Esophagus muscularis mucosa (tissue), 4 donors: ENCODE measurements at regions not wholly inside any gene's neighbourhood (a gene's known extent, or its start where the extent isn't known, plus 50 kb on each side); places are given as distances from the start of the nearest gene placed in this dataset.

Source experiments
- EP300 ChIP-seq: sonication (generic); formaldehyde crosslinking; IDR thresholded peaks from one replicate; pipeline ENCODE4 v1.6.1; 2017; ENCODE audit warnings: antibody characterized with exemption
- POLR2A ChIP-seq: fragments of 450-650 bp; IDR thresholded peaks from one replicate; pipeline ENCODE4 v1.6.1; 2017; ENCODE audit warnings: antibody characterized with exemption, moderate library complexity, mild to moderate bottlenecking, low read depth
- TF ChIP-seq, protein P1 (sequence below), 3 experiments: fragments of 200-600 bp in 2 of 3; fragments of 450-650 bp in 1 of 3; sonication (generic) in 2 of 3; IDR thresholded peaks; one replicate each; pipeline ENCODE4 v1.5.1; 2017 to 2019; ENCODE audit warnings: antibody characterized with exemption in 3 of 3, mild to moderate bottlenecking in 2 of 3, moderate library complexity in 1 of 3

- TF ChIP-seq, protein P1, sequence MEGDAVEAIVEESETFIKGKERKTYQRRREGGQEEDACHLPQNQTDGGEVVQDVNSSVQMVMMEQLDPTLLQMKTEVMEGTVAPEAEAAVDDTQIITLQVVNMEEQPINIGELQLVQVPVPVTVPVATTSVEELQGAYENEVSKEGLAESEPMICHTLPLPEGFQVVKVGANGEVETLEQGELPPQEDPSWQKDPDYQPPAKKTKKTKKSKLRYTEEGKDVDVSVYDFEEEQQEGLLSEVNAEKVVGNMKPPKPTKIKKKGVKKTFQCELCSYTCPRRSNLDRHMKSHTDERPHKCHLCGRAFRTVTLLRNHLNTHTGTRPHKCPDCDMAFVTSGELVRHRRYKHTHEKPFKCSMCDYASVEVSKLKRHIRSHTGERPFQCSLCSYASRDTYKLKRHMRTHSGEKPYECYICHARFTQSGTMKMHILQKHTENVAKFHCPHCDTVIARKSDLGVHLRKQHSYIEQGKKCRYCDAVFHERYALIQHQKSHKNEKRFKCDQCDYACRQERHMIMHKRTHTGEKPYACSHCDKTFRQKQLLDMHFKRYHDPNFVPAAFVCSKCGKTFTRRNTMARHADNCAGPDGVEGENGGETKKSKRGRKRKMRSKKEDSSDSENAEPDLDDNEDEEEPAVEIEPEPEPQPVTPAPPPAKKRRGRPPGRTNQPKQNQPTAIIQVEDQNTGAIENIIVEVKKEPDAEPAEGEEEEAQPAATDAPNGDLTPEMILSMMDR (IDR thresholded peaks at IDR 0.05): no peak
- no peak for TF ChIP-seq POLR2A
- TF ChIP-seq EP300: no peak
Measured at GRCh38 chr14:104446611-104447010, 133.0 kb upstream of the C14orf180 start.
